ENCODE measurements at regions not wholly inside any gene's neighbourhood (a gene's known extent, or its start where the extent isn't known, plus 50 kb on each side); places are given as distances from the start of the nearest gene placed in this dataset.
"Not testable (repeated sequence)": the region's sequence is repeated elsewhere in the genome, so short reads cannot be mapped to it uniquely, and the experiment has no call there.

DNA sequence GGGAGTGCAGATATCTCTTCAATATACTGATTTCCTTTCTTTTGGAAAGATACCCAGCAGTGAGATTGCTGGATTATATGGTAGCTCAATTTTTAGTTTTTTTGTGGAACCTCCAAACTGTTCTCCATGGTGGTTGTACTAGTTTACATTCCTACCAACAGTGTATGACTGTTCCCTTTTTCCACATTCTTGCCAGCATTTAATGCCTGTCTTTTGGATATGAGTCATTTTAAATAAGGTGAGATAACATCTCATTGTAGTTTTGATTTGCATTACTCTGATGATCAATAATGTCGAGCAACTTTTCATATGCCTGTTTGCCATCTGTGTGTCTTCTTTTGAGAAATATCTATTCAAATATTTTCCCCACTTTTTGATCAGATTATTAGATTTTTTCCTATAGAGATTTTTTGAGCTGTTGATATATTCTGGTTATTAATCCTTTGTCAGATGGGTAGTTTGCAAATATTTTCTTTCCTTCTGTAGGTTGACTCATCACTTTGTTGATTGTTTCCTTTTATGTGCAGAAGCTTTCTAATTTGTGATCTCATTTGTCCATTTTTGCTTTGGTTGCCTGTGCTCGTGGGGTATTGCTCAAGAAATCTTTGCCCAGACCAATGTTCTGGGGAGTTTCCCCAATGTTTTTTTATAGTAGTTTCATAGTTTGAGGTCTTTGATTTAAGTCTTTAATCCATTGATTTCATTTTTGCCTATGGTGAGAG, 552.7 kb downstream of the ZNF674 start:
- DNase-seq (ENCODE audit: low spot score) = no peak

- DNase-seq (ENCODE audit: low spot score) = peak; percentile 3
Observed at GRCh38 chrX:45986971-45987370, 558.2 kb downstream of the ZNF674 start.

GRCh38 chrX:45986081-45986480, 559.1 kb downstream of the ZNF674 start:
- no peak for DNase-seq (ENCODE audit: low spot score)

GRCh38 chrX:45982958-45983727, 562.1 kb downstream of the ZNF674 start:
- not testable (repeated sequence) for DNase-seq (ENCODE audit: low spot score)

DNA sequence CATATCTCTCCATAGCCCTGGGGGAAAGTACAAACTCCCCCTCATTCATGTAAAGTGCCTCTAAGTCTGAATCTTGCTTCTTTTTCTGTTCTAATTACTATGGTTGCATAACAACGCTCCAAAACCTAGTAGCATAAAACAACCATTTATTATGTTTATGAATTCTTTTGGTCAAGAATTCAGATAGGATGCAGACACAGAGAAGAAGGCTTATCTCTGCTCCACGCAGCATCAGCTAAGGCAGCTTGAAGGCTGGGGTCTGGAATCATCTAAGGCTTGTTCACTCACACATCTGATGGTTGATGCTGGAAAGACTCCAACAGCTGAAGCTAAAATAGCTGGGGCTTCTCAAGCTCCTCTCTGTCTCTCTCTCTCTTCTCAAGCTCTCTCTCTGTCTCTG, 564.5 kb downstream of the ZNF674 start:
- no peak for DNase-seq (ENCODE audit: low spot score)

DNA sequence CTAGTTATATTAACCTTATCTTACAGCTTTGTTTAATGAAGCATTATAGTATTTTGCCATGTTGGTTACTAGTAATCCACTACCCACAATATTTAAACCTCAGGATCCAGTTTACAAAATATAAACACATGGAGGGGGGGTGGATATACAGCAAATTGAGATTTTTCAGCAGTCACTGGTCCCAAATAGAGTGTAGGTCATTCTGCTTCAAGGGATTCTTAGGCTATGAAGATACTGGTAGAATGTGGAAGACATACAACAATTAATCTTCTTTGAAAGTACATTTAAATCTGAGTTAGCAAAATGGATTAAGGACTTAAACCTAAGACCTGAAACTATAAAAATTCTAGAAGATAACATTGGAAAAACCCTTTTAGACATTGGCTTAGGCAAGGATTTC, 569.6 kb downstream of the ZNF674 start:
- DNase-seq (ENCODE audit: low spot score) = no peak

DNA sequence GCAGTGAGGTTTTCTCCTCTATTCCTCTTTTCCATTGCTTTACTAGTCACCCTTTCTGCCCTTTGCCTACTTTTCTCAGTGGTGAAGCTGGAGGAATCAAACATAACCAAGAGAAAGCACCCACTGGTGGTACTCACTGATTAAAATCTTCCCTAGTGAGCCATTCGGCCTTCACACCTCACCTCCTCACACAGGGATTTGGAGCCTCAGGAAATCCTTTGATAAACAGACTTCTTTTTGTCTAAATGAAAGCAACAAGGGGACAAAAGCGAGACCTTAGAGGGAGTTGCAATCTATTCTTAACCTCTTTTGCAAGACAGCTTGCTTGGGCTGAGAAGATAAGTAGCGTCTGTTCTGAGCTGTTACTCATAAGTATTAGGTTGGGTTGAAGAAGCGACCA, 572.6 kb downstream of the ZNF674 start:
- no peak for DNase-seq (ENCODE audit: low spot score)

GRCh38 chrX:45959567-45959966, 585.7 kb downstream of the ZNF674 start:
- no peak for DNase-seq (ENCODE audit: low spot score)

- no peak for DNase-seq (ENCODE audit: low spot score)
Observed at GRCh38 chrX:45956191-45956870, 588.9 kb downstream of the ZNF674 start.

DNA sequence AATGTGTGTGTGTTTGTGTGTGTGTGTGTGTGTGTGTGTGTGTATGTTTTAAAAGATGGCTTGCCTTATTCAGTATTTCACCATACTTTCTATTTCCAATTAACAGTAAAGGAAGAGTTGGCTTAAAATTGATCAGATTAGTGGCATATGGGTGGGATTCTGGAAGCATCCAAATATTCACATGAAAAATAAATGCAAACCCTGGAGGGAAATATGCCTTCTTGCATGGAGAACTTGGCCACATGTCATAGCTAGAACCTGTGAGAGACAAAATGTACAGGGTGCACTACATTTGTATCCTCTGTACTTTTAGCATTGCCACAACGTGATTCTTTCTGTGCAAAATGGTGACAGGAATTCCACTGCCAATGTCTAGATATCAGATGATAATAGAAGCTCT, 589.6 kb downstream of the ZNF674 start:
- no peak for DNase-seq (ENCODE audit: low spot score)

DNA sequence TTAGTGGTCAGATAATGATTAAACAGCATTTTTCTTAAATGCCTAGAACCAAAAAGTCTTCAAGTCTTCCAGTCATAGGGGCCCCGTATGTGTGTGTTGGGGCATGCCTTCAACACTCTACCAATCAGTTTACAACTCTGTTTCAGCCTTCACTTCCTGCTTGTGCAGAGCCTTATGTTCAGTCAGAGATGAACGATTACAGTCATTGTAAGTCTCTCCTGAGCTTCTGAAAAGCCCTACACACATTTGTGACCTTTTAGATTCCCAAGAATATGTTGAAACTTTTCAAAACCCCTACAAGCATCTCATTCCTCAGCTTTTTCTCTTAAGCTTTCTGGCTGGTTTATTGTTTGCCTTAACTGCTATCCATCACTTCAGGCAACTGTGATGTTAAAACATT, 591.2 kb downstream of the ZNF674 start:
- DNase-seq (ENCODE audit: low spot score) = no peak

GRCh38 chrX:45952030-45952429, 593.2 kb downstream of the ZNF674 start:
- DNase-seq (ENCODE audit: low spot score) = no peak

DNA sequence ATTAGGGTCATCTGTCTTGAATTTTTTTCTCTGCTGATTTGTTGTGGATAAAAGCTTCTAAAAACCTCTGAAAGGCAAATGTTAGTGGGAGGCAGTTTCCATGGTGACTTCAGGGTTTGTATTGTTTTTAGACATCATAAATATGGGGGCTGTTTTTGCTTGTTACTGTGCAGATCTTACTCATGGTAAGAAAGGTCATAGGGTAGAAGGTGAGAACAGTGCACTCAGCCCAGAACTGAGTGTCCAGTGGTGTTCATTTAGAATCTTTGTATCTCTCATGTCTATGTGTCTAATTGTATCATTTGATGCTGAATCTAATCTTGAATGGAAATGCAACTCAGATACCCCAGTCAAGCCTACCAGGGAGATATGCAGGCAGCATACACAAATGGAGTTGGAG, 609.8 kb downstream of the ZNF674 start:
- DNase-seq (ENCODE audit: low spot score) = no peak

GRCh38 chrX:45912316-45912715, 632.9 kb downstream of the ZNF674 start:
- no peak for DNase-seq (ENCODE audit: low spot score)

- no peak for DNase-seq (ENCODE audit: low spot score)
Observed at GRCh38 chrX:45907786-45908185, 637.4 kb downstream of the ZNF674 start.

DNA sequence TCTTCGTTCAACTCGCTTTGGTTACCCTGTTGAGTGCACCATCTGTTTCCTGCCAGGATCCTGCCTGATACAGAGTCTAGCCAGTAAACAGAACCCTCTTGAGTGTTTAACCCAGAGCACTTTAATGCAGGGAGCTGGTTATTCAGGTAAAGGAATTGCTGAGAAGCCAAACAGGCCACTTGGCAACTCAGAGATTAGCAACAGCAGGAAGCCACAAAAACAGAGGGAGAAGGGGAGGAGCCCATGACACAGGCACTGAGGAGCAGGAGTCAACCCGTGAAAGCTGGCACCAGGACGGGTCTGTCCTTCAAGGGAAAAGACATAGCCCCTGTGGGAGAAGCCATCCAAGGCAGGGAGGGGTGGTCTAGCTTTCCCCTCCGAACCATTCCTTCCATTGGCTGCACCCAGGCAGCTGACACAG, 641.4 kb downstream of the ZNF674 start:
- no peak for DNase-seq (ENCODE audit: low spot score)

- peak; percentile 14 for DNase-seq (ENCODE audit: low spot score)
Observed at GRCh38 chrX:45900766-45901615, 644.2 kb downstream of the ZNF674 start.

- no peak for DNase-seq (ENCODE audit: low spot score)
Observed at GRCh38 chrX:45894864-45895645, 650.2 kb downstream of the ZNF674 start.

- peak; percentile 41 for DNase-seq (ENCODE audit: low spot score)
Observed at GRCh38 chrX:45889471-45889870, 655.8 kb downstream of the ZNF674 start.

- no peak for DNase-seq (ENCODE audit: low spot score)
Observed at GRCh38 chrX:45888518-45888917, 656.7 kb downstream of the ZNF674 start.

GRCh38 chrX:45885931-45886330, 659.3 kb downstream of the ZNF674 start:
- no peak for DNase-seq (ENCODE audit: low spot score)

Measured in A172 (cell line).